A549 (cell line): ENCODE measurements at regions not wholly inside any gene's neighbourhood (a gene's known extent, or its start where the extent isn't known, plus 50 kb on each side); places are given as distances from the start of the nearest gene placed in this dataset.

Source experiments
- ATAC-seq, 2 experiments: fragments of 200-7000 bp in 1 of 2; fragments of >200 bp in 1 of 2; cut with Nextera tagmentation in 1 of 2; cut with Tn5 transposase in 1 of 2; 3 replicates each; pipeline versions ENCODE4 v1.8.0 to v1.9.1; 2018 to 2020; ENCODE audit warnings: mild to moderate bottlenecking in 1 of 2, moderate library complexity in 1 of 2
- CTCF ChIA-PET: fragments of 300-600 bp; sonication (Branson Sonifier 250); formaldehyde crosslinking; extraction: SDS; loops from one replicate; lab custom pipeline; 2021; ENCODE audit warnings: antibody characterized with exemption, inconsistent platforms; lab: Yijun Ruan, JAX
- POLR2A ChIA-PET: fragments of 350-600 bp; formaldehyde crosslinking; extraction: SDS; loops from one replicate; lab custom pipeline; 2021; ENCODE audit warnings: antibody characterized with exemption, inconsistent platforms; lab: Yijun Ruan, JAX
- DNase-seq, 2 experiments: peaks; one replicate each; pipeline versions ENCODE4 v3.0.0 to v3.0.0-alpha.2; 2011 to 2016; ENCODE audit warnings: low read depth in 1 of 2, low spot score in 1 of 2
- FAIRE-seq: peaks from 2 replicates; lab custom pipeline; 2011; peaks lifted over from hg19 to GRCh38; lab: Jason Lieb, UNC
- H3K27ac ChIP-seq, 2 experiments: fragments of >200 bp; sonication (Bioruptor Twin); formaldehyde crosslinking; 3 replicates each; pipeline ENCODE4 v1.5.1; 2016 to 2017
- H3K4me1 ChIP-seq: fragments of >200 bp; sonication (Bioruptor Twin); formaldehyde crosslinking; 3 replicates; pipeline ENCODE4 v1.6.1; 2016
- H3K4me2 ChIP-seq: fragments of >200 bp; sonication (Bioruptor Twin); formaldehyde crosslinking; 3 replicates; pipeline ENCODE4 v1.6.1; 2016
- H3K4me3 ChIP-seq: fragments of >200 bp; sonication (Bioruptor Twin); formaldehyde crosslinking; 3 replicates; pipeline ENCODE4 v1.5.1; 2016
- H3K9me3 ChIP-seq: fragments of >200 bp; sonication (Bioruptor Twin); formaldehyde crosslinking; 3 replicates; pipeline ENCODE4 v1.6.1; 2016
- BHLHE40 ChIP-seq: IDR thresholded peaks from 2 replicates; pipeline ENCODE4 v1.6.1; 2012; ENCODE audit warnings: low read depth, low read length, inconsistent platforms
- CBX2 ChIP-seq: fragments of 200-600 bp; sonication (generic); IDR thresholded peaks from 2 replicates; pipeline ENCODE4 v1.6.1; 2016; ENCODE audit warnings: low read depth, mild to moderate bottlenecking, borderline replicate concordance
- CEBPB ChIP-seq, 2 experiments: fragments of >200 bp in 1 of 2; sonication (Bioruptor Twin) in 1 of 2; formaldehyde crosslinking in 1 of 2; IDR thresholded peaks; 2 replicates each; pipeline ENCODE4 v1.6.1; 2012 to 2016
- CHD4 ChIP-seq: fragments of 200-600 bp; sonication (generic); IDR thresholded peaks from 2 replicates; pipeline ENCODE4 v1.6.1; 2016; ENCODE audit warnings: antibody characterized with exemption, mild to moderate bottlenecking, borderline replicate concordance
- EHF ChIP-seq: fragments of 250-450 bp; sonication (Bioruptor Pico); IDR thresholded peaks from 2 replicates; pipeline ENCODE4 v1.5.0; 2020; ENCODE audit warnings: mild to moderate bottlenecking
- EHMT2 ChIP-seq: fragments of 200-600 bp; sonication (generic); IDR thresholded peaks from 2 replicates; pipeline ENCODE4 v1.6.1; 2016; ENCODE audit warnings: antibody characterized with exemption, low read depth, mild to moderate bottlenecking, moderate library complexity
- EP300 ChIP-seq, 2 experiments: fragments of >200 bp; sonication (Bioruptor Twin); formaldehyde crosslinking; IDR thresholded peaks; 2 replicates in 1 of 2; 3 replicates in 1 of 2; pipeline ENCODE4 v1.6.1; 2016 to 2017
- FOSB ChIP-seq: fragments of 250-450 bp; sonication (Bioruptor Pico); IDR thresholded peaks from 2 replicates; pipeline ENCODE4 v1.5.0; 2020; ENCODE audit warnings: mild to moderate bottlenecking, moderate library complexity
- FOSL2 ChIP-seq, 2 experiments: fragments of 450-650 bp in 1 of 2; fragments of >200 bp in 1 of 2; sonication (Bioruptor Twin) in 1 of 2; formaldehyde crosslinking; IDR thresholded peaks; 2 replicates each; pipeline versions ENCODE4 v1.5.0 to v1.6.1; 2016 to 2020; ENCODE audit warnings: mild to moderate bottlenecking in 1 of 2, moderate library complexity in 1 of 2
- FOXS1 ChIP-seq: fragments of 250-450 bp; sonication (Bioruptor Pico); IDR thresholded peaks from 2 replicates; pipeline ENCODE4 v1.5.0; 2020; ENCODE audit warnings: mild to moderate bottlenecking, moderate library complexity
- HEYL ChIP-seq: fragments of 250-450 bp; sonication (Bioruptor Pico); IDR thresholded peaks from 2 replicates; pipeline ENCODE4 v1.8.0; 2021; ENCODE audit warnings: mild to moderate bottlenecking, moderate library complexity
- HOXA7 ChIP-seq: fragments of 250-450 bp; sonication (Bioruptor Pico); IDR thresholded peaks from 2 replicates; pipeline ENCODE4 v1.5.0; 2020; ENCODE audit warnings: mild to moderate bottlenecking, moderate library complexity
- KDM1A ChIP-seq: fragments of 200-600 bp; sonication (generic); IDR thresholded peaks from 2 replicates; pipeline ENCODE4 v1.6.1; 2016; ENCODE audit warnings: low read depth, mild to moderate bottlenecking
- MYC ChIP-seq: IDR thresholded peaks from 2 replicates; pipeline ENCODE4 v1.6.1; 2012; ENCODE audit warnings: mild to moderate bottlenecking, inconsistent platforms, low read length, improper control_type of control experiment, borderline replicate concordance
- NFE2L2 ChIP-seq: fragments of 150-350 bp; conservative IDR thresholded peaks from 2 replicates; pipeline ENCODE4 v1.6.1; 2014; ENCODE audit warnings: low read length
- NPAS2 ChIP-seq: fragments of 250-450 bp; sonication (Bioruptor Pico); IDR thresholded peaks from 2 replicates; pipeline ENCODE4 v1.8.0; 2022; ENCODE audit warnings: mild to moderate bottlenecking, moderate library complexity, borderline replicate concordance
- POLR2A ChIP-seq: IDR thresholded peaks from 2 replicates; pipeline ENCODE4 v1.6.1; 2012; ENCODE audit warnings: mild to moderate bottlenecking, low read length
- RAD21 ChIP-seq, 2 experiments: fragments of >200 bp in 1 of 2; sonication (Bioruptor Twin) in 1 of 2; formaldehyde crosslinking in 1 of 2; IDR thresholded peaks in 1 of 2; conservative IDR thresholded peaks in 1 of 2; 2 replicates in 1 of 2; 3 replicates in 1 of 2; pipeline ENCODE4 v1.6.1; 2012 to 2018; ENCODE audit warnings: inconsistent platforms in 1 of 2
- RCOR1 ChIP-seq: fragments of 150-350 bp; IDR thresholded peaks from 2 replicates; pipeline ENCODE4 v1.6.1; 2014; ENCODE audit warnings: antibody characterized with exemption, low read length, low read depth
- SREBF2 ChIP-seq: fragments of 450-650 bp; IDR thresholded peaks from 2 replicates; pipeline ENCODE4 v1.6.1; 2014; ENCODE audit warnings: mild to moderate bottlenecking, moderate library complexity
- TFCP2L1 ChIP-seq: fragments of 250-450 bp; sonication (Bioruptor Pico); IDR thresholded peaks from 2 replicates; pipeline ENCODE4 v1.5.0; 2021; ENCODE audit warnings: mild to moderate bottlenecking
- ZC3H11A ChIP-seq: fragments of 450-650 bp; IDR thresholded peaks from 2 replicates; pipeline ENCODE4 v1.6.1; 2014; ENCODE audit warnings: antibody characterized with exemption, mild to moderate bottlenecking
- whole genome bisulfite sequencing: methylation state at CpG from one replicate; pipeline ENCODE4 v1.1.6; 2017; ENCODE audit errors: missing lambda C conversion rate; 5-methylcytosine and 5-hydroxymethylcytosine counted together
- TF ChIP-seq, protein P1 (sequence below): fragments of 450-650 bp; IDR thresholded peaks from 2 replicates; pipeline ENCODE4 v1.6.1; 2014; ENCODE audit warnings: antibody characterized with exemption
- TF ChIP-seq, protein P2 (sequence below): fragments of 250-450 bp; sonication (Bioruptor Pico); IDR thresholded peaks from 2 replicates; pipeline ENCODE4 v1.5.0; 2020; ENCODE audit warnings: low read depth, mild to moderate bottlenecking, moderate library complexity
- TF ChIP-seq, protein P3 (sequence below): IDR thresholded peaks from 2 replicates; pipeline ENCODE4 v1.6.1; 2012
- TF ChIP-seq, protein P4 (sequence below): fragments of 150-350 bp; IDR thresholded peaks from 2 replicates; pipeline ENCODE4 v1.6.1; 2014; ENCODE audit warnings: low read depth, mild to moderate bottlenecking, low read length
- TF ChIP-seq, protein P5 (sequence below): fragments of 200-600 bp; sonication (generic); IDR thresholded peaks from 2 replicates; pipeline ENCODE4 v1.6.1; 2016; ENCODE audit warnings: antibody characterized with exemption, mild to moderate bottlenecking, moderate library complexity
- TF ChIP-seq, protein P6 (sequence below): IDR thresholded peaks from 2 replicates; pipeline ENCODE4 v1.6.1; 2012; ENCODE audit warnings: low read depth, borderline replicate concordance
- TF ChIP-seq, protein P7 (sequence below): fragments of >200 bp; sonication (Bioruptor Twin); formaldehyde crosslinking; IDR thresholded peaks from 3 replicates; pipeline ENCODE4 v1.6.1; 2016

DNA sequence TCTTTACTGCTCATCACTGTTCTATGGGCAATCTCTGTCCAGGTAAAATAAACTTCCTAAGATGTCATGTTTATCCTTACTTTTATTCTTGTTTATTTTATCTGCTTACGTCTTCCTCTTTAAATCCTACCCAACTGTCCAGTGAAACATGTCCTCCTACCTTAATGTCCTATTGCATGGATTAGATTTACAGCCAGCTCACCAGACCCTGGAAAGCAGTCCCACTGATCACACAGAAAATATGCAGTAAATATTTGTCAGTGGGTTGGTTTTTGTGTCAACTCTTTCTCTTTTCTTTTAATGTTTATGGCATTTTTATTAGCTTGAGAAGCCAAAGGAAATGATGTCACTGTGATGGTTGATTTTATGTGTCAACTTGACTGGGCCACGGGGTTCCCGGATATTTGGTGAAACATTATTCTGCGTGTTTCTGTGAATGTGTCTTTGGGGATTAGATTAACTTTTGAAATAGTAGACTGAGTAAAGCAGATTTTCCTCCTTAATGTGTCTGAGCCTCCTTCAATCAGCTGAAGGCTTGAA, 258.3 kb downstream of the SRGAP2C start:
- no peak overlapping the region for H3K4me3 ChIP-seq
- no peak overlapping the region for H3K27ac ChIP-seq
- POLR2A ChIA-PET: no interaction called here
- H3K9me3 ChIP-seq: no peaks in the 10 kb centered on the region
- ATAC-seq (no peak), DNase-seq (no peak), FAIRE-seq (no peak)
- TF ChIP-seq KDM1A (no peak), MYC (no peak), CBX2 (no peak), CEBPB (IDR thresholded peaks at IDR 0.05) (no peak), BHLHE40 (no peak), RAD21 (conservative IDR thresholded peaks at IDR 0.05 in 1 of 2, IDR thresholded peaks at IDR 0.05 in 1 of 2) (no peak)
- TF ChIP-seq, protein P1, sequence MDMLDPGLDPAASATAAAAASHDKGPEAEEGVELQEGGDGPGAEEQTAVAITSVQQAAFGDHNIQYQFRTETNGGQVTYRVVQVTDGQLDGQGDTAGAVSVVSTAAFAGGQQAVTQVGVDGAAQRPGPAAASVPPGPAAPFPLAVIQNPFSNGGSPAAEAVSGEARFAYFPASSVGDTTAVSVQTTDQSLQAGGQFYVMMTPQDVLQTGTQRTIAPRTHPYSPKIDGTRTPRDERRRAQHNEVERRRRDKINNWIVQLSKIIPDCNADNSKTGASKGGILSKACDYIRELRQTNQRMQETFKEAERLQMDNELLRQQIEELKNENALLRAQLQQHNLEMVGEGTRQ: no peak
- TF ChIP-seq, protein P2, sequence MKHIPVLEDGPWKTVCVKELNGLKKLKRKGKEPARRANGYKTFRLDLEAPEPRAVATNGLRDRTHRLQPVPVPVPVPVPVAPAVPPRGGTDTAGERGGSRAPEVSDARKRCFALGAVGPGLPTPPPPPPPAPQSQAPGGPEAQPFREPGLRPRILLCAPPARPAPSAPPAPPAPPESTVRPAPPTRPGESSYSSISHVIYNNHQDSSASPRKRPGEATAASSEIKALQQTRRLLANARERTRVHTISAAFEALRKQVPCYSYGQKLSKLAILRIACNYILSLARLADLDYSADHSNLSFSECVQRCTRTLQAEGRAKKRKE: no peak
- TF ChIP-seq, protein P3, sequence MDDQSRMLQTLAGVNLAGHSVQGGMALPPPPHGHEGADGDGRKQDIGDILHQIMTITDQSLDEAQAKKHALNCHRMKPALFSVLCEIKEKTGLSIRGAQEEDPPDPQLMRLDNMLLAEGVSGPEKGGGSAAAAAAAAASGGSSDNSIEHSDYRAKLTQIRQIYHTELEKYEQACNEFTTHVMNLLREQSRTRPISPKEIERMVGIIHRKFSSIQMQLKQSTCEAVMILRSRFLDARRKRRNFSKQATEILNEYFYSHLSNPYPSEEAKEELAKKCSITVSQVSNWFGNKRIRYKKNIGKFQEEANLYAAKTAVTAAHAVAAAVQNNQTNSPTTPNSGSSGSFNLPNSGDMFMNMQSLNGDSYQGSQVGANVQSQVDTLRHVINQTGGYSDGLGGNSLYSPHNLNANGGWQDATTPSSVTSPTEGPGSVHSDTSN: no peak
- WGBS: 40% methylated on average over 4 of the region's 4 CpGs
- CTCF ChIA-PET: interaction anchor here (0.6 kb wide), 1 partner anchor 47 kb away, joined by 3 read pairs; no protein-coding TSS in a partner anchor
- H3K4me1 ChIP-seq: no peaks in the 10 kb centered on the region
- no peak overlapping the region for H3K4me2 ChIP-seq

DNA sequence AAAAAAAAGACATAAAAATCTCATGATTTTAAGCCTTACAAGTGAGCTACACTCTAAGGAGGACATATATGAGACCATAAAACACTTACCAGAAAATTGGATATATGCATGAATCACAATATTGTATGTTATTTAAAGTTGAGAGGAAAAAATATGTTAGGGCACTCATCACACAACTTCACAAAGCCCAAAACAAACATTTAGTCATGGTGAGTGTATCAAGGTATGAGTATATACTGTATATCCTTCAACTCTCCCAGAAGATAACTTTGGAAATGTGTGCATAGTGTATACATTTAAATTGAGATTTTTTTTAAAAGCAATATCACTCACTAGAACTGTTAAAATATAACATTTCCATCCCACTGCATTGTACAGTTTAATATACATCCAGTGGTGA, 259.3 kb downstream of the SRGAP2C start:
- FAIRE-seq (no peak), ATAC-seq (no peak)
- no peaks in the 10 kb centered on the region for H3K4me1 ChIP-seq

DNA sequence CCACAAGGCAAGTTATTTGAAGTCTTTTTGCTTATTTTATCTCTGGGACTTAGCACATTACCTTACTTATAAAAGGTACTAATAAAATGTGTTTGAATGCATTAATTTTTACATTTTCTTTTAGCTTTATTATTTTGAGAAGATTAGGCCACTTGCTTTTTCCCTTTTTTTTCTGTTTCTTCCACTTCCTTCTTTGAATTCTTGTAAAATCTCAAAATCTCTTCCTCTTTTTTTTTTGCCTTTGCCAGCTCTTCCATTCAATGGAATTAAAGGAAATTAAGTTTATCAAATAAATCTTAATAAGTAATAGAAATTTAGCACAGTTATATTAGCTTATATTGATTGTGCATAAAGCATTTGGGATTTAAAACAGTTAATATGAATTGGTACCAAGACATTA, 260.9 kb downstream of the SRGAP2C start:
- DNase-seq (no peak), FAIRE-seq (no peak), ATAC-seq (no peak)
- POLR2A ChIA-PET: no interaction called here
- Histone ChIP-seq H3K4me2 (no peak overlapping the region), H3K27ac (no peak overlapping the region), H3K4me1 (no peaks in the 10 kb centered on the region), H3K4me3 (no peak overlapping the region), H3K9me3 (no peaks in the 10 kb centered on the region)
- CTCF ChIA-PET: interaction anchor here (1.7 kb wide), 1 partner anchor 9 kb away, joined by 4 read pairs; no protein-coding TSS in a partner anchor
- TF ChIP-seq, protein P4, sequence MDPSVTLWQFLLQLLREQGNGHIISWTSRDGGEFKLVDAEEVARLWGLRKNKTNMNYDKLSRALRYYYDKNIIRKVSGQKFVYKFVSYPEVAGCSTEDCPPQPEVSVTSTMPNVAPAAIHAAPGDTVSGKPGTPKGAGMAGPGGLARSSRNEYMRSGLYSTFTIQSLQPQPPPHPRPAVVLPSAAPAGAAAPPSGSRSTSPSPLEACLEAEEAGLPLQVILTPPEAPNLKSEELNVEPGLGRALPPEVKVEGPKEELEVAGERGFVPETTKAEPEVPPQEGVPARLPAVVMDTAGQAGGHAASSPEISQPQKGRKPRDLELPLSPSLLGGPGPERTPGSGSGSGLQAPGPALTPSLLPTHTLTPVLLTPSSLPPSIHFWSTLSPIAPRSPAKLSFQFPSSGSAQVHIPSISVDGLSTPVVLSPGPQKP: no peak
- TF ChIP-seq TFCP2L1: no peak
- TF ChIP-seq, protein P5, sequence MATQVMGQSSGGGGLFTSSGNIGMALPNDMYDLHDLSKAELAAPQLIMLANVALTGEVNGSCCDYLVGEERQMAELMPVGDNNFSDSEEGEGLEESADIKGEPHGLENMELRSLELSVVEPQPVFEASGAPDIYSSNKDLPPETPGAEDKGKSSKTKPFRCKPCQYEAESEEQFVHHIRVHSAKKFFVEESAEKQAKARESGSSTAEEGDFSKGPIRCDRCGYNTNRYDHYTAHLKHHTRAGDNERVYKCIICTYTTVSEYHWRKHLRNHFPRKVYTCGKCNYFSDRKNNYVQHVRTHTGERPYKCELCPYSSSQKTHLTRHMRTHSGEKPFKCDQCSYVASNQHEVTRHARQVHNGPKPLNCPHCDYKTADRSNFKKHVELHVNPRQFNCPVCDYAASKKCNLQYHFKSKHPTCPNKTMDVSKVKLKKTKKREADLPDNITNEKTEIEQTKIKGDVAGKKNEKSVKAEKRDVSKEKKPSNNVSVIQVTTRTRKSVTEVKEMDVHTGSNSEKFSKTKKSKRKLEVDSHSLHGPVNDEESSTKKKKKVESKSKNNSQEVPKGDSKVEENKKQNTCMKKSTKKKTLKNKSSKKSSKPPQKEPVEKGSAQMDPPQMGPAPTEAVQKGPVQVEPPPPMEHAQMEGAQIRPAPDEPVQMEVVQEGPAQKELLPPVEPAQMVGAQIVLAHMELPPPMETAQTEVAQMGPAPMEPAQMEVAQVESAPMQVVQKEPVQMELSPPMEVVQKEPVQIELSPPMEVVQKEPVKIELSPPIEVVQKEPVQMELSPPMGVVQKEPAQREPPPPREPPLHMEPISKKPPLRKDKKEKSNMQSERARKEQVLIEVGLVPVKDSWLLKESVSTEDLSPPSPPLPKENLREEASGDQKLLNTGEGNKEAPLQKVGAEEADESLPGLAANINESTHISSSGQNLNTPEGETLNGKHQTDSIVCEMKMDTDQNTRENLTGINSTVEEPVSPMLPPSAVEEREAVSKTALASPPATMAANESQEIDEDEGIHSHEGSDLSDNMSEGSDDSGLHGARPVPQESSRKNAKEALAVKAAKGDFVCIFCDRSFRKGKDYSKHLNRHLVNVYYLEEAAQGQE: no peak
- TF ChIP-seq HOXA7: no peak
- no peak for TF ChIP-seq NFE2L2
- no peak for TF ChIP-seq CEBPB (IDR thresholded peaks at IDR 0.05)
- no peak for TF ChIP-seq NPAS2
- no peak for TF ChIP-seq SREBF2
- no peak for TF ChIP-seq CHD4
- no peak for TF ChIP-seq FOSL2 (IDR thresholded peaks at IDR 0.05)
- TF ChIP-seq FOSL2 (CRISPR knock-in tag; IDR thresholded peaks at IDR 0.05): no peak
- TF ChIP-seq, protein P6, sequence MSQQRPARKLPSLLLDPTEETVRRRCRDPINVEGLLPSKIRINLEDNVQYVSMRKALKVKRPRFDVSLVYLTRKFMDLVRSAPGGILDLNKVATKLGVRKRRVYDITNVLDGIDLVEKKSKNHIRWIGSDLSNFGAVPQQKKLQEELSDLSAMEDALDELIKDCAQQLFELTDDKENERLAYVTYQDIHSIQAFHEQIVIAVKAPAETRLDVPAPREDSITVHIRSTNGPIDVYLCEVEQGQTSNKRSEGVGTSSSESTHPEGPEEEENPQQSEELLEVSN: no peak

More for the DNA sequence above, 259.3 kb downstream of the SRGAP2C start:
- no peak for DNase-seq
- Histone ChIP-seq H3K27ac (no peak overlapping the region), H3K9me3 (no peaks in the 10 kb centered on the region), H3K4me2 (no peak overlapping the region), H3K4me3 (no peak overlapping the region)
- TF ChIP-seq EHF (CRISPR knock-in tag): no peak
- no peak for TF ChIP-seq POLR2A
- TF ChIP-seq FOSL2 (IDR thresholded peaks at IDR 0.05): no peak
- TF ChIP-seq FOSL2 (CRISPR knock-in tag; IDR thresholded peaks at IDR 0.05): no peak
- no peak for TF ChIP-seq HEYL (CRISPR knock-in tag)
- TF ChIP-seq RCOR1: no peak
- no peak for TF ChIP-seq EP300 (IDR thresholded peaks at IDR 0.05)
- TF ChIP-seq, protein P7, sequence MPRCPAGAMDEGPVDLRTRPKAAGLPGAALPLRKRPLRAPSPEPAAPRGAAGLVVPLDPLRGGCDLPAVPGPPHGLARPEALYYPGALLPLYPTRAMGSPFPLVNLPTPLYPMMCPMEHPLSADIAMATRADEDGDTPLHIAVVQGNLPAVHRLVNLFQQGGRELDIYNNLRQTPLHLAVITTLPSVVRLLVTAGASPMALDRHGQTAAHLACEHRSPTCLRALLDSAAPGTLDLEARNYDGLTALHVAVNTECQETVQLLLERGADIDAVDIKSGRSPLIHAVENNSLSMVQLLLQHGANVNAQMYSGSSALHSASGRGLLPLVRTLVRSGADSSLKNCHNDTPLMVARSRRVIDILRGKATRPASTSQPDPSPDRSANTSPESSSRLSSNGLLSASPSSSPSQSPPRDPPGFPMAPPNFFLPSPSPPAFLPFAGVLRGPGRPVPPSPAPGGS: no peak
- TF ChIP-seq FOXS1 (CRISPR knock-in tag): no peak
- no peak for TF ChIP-seq ZC3H11A
- TF ChIP-seq FOSB: no peak
- no peak for TF ChIP-seq EHMT2
- CTCF ChIA-PET: no interaction called here
- POLR2A ChIA-PET: no interaction called here
